Gastroesophageal sphincter (tissue), 4 donors: ENCODE measurements at regions not wholly inside any gene's neighbourhood (a gene's known extent, or its start where the extent isn't known, plus 50 kb on each side); places are given as distances from the start of the nearest gene placed in this dataset.

Experiments used
- ATAC-seq: fragments of 150-250 bp; one replicate; pipeline ENCODE4 v1.9.1; 2016; ENCODE audit warnings: mild to moderate bottlenecking, moderate library complexity
- H3K27ac ChIP-seq, 4 donors: fragments of 200-600 bp; sonication (generic) in 3 of 4; 1 replicate in 3 of 4; 2 replicates in 1 of 4; pipeline ENCODE4 v1.5.1; 2016 to 2019
- H3K27me3 ChIP-seq: fragments of 200-600 bp; sonication (generic); one replicate; pipeline ENCODE4 v1.5.1; 2019
- H3K36me3 ChIP-seq, 2 donors: fragments of 200-600 bp; sonication (generic); one replicate each; pipeline ENCODE4 v1.5.1; 2019; ENCODE audit warnings: control low read depth in 1 of 2
- H3K4me1 ChIP-seq, 3 donors: fragments of 200-600 bp; sonication (generic); 1 replicate in 2 of 3; 2 replicates in 1 of 3; pipeline ENCODE4 v1.5.1; 2016 to 2019; ENCODE audit warnings: control low read depth in 2 of 3
- H3K4me3 ChIP-seq, 2 donors: fragments of 200-600 bp; sonication (generic); one replicate each; pipeline ENCODE4 v1.5.1; 2019; ENCODE audit warnings: mild to moderate bottlenecking in 1 of 2, moderate library complexity in 1 of 2
- H3K9me3 ChIP-seq, 3 donors: fragments of 200-600 bp; sonication (generic); one replicate each; pipeline ENCODE4 v1.5.1; 2017 to 2019; ENCODE audit warnings: control low read depth in 2 of 3
- EP300 ChIP-seq: sonication (generic); formaldehyde crosslinking; IDR thresholded peaks from one replicate; pipeline ENCODE4 v1.6.1; 2017; ENCODE audit warnings: antibody characterized with exemption, mild to moderate bottlenecking
- POLR2A ChIP-seq, 2 donors: fragments of 450-650 bp; IDR thresholded peaks; one replicate each; pipeline ENCODE4 v1.6.1; 2017; ENCODE audit warnings: antibody characterized with exemption in 2 of 2, mild to moderate bottlenecking in 2 of 2, moderate library complexity in 1 of 2
- POLR2AphosphoS5 ChIP-seq: sonication (generic); formaldehyde crosslinking; IDR thresholded peaks from one replicate; pipeline ENCODE4 v1.6.1; 2017; ENCODE audit warnings: antibody characterized with exemption
- WGBS, 2 donors: methylation state at CpG; one replicate each; pipeline ENCODE4 v1.1.5; 2018; ENCODE audit warnings: low coverage in 1 of 2; 5-methylcytosine and 5-hydroxymethylcytosine counted together
- TF ChIP-seq, protein P1 (sequence below), 4 experiments: fragments of 200-600 bp in 2 of 4; fragments of 450-650 bp in 2 of 4; sonication (generic) in 1 of 4; IDR thresholded peaks; one replicate each; pipeline ENCODE4 v1.5.1; 2017 to 2019; ENCODE audit warnings: antibody characterized with exemption in 4 of 4, mild to moderate bottlenecking in 2 of 4, moderate library complexity in 2 of 4

DNA sequence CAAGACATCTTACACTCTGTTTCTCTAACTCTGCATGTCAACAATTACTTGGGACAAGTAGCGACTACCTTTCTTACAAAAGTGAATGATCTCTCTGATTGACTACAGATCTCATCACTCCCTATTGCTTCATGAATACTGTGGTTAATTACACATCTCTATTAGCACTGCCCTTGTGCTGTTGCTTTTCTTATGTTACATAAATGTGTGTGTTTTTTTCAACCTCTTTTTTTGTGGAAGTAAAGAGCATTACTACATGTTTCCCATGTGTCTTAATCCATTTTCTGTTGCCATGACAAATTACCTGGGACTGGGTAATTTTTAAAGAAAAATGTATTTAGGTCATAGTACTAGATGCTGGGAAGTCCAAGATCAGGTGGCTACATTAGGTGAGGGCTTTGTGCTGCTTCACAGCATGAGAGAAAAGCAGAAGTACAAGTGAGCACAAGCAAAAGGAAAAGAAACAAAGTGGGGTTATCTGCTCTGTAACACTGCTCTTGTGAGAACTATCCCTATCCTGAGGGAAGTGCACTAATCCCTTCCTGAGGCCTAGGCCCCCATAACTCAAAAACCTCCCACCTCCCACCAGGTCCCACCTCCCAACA lies 298.2 kb upstream of the SATB1 start:
- Histone ChIP-seq H3K9me3 (no peaks in the 10 kb centered on the region), H3K4me1 (no peaks in the 10 kb centered on the region), H3K27ac (no peak overlapping the region), H3K36me3 (no peaks in the 10 kb centered on the region), H3K27me3 (no peaks in the 10 kb centered on the region), H3K4me3 (no peak overlapping the region)
- TF ChIP-seq, protein P1, sequence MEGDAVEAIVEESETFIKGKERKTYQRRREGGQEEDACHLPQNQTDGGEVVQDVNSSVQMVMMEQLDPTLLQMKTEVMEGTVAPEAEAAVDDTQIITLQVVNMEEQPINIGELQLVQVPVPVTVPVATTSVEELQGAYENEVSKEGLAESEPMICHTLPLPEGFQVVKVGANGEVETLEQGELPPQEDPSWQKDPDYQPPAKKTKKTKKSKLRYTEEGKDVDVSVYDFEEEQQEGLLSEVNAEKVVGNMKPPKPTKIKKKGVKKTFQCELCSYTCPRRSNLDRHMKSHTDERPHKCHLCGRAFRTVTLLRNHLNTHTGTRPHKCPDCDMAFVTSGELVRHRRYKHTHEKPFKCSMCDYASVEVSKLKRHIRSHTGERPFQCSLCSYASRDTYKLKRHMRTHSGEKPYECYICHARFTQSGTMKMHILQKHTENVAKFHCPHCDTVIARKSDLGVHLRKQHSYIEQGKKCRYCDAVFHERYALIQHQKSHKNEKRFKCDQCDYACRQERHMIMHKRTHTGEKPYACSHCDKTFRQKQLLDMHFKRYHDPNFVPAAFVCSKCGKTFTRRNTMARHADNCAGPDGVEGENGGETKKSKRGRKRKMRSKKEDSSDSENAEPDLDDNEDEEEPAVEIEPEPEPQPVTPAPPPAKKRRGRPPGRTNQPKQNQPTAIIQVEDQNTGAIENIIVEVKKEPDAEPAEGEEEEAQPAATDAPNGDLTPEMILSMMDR (IDR thresholded peaks at IDR 0.05) = no peak
- no peak for TF ChIP-seq EP300
- TF ChIP-seq POLR2AphosphoS5 = no peak
- TF ChIP-seq POLR2A (IDR thresholded peaks at IDR 0.05) = no peak
- 92 to 100% methylated on average over 1 of the region's 1 CpG for WGBS, 2 donors
- no peak for ATAC-seq

DNA sequence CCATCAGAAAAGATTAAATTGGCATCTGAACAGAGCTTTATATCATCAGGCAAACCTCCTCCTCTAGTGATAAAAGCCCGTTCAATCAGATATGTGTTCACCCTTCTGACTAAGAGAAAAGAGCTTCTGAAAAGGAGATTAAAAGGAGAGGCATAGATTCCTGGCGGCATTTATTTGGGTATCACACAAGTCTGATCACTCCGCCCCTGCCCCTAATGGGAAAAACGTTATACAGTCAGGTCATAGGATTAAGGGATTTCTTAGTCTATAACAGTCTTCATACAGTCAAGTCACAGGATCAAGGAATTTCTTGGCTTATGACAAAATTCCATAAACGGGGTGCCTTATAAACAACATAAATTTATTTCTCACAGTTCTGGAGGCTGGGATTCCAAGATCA lies 295.4 kb upstream of the SATB1 start:
- H3K4me3 ChIP-seq = no peak overlapping the region

DNA sequence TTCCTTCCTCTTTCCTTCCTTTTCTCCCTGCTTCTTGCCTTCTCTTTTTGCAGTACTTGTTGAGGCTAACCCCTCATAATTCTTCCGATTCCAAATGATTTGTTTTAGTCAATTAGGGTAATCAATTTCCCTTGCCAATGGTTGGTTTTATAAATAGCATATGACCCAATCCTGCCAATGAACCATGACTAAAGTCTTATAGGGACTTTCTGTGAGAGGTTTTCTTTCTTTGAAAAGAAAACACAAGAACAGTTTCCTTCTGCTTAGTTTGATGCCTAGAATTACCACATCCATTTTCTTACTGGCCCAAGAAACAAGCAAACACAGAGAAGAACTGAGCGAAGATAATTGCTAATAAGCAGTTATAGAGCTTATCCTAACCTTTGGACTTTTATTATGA lies 292.5 kb upstream of the SATB1 start:
- TF ChIP-seq, protein P1 (IDR thresholded peaks at IDR 0.05) = no peak
- TF ChIP-seq EP300 (no peak), POLR2AphosphoS5 (no peak), POLR2A (IDR thresholded peaks at IDR 0.05) (no peak)
- H3K9me3 ChIP-seq = no peaks in the 10 kb centered on the region
- H3K27ac ChIP-seq = no peak overlapping the region
- no peak for ATAC-seq
- no peaks in the 10 kb centered on the region for H3K4me1 ChIP-seq
- no peaks in the 10 kb centered on the region for H3K36me3 ChIP-seq
- no peak overlapping the region for H3K4me3 ChIP-seq
- WGBS, 2 donors = 57 to 90% methylated on average over 2 of the region's 2 CpGs
- H3K27me3 ChIP-seq = no peaks in the 10 kb centered on the region

More for the DNA sequence above, 295.4 kb upstream of the SATB1 start:
- H3K36me3 ChIP-seq = no peaks in the 10 kb centered on the region
- H3K27ac ChIP-seq = no peak overlapping the region
- no peak for ATAC-seq
- H3K9me3 ChIP-seq = no peaks in the 10 kb centered on the region
- TF ChIP-seq POLR2A (IDR thresholded peaks at IDR 0.05) (no peak), EP300 (no peak), POLR2AphosphoS5 (no peak)
- TF ChIP-seq, protein P1 (IDR thresholded peaks at IDR 0.05) = no peak
- H3K4me1 ChIP-seq = no peaks in the 10 kb centered on the region
- 44 to 72% methylated on average over 5 of the region's 5 CpGs for WGBS, 2 donors
- no peaks in the 10 kb centered on the region for H3K27me3 ChIP-seq

DNA sequence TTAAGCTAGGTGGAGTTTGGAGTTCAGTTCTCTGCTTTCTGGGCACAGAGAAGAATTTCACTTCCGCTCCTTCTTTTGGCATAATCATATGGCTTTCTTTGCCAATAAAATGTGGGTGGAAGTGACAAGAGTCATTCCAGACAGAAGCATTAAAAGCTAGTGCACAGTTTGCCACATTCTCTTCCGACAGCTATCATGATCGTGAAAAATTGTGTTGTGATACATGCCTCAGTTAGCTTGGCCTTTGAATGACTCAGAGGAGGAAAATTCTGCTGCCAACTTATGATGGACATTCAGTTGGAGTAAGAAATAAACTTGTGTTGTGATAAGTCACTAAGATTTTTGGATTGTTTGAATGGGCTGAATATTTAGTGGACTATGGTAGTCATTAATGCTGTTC lies 291.7 kb upstream of the SATB1 start:
- TF ChIP-seq, protein P1 (IDR thresholded peaks at IDR 0.05) = no peak
- TF ChIP-seq POLR2A (IDR thresholded peaks at IDR 0.05) = no peak
- no peak for TF ChIP-seq EP300
- no peak for TF ChIP-seq POLR2AphosphoS5
- no peak overlapping the region for H3K27ac ChIP-seq
- H3K4me3 ChIP-seq = no peak overlapping the region
- H3K9me3 ChIP-seq = no peaks in the 10 kb centered on the region
- H3K36me3 ChIP-seq = no peaks in the 10 kb centered on the region
- no peak for ATAC-seq
- 74 to 88% methylated on average over 3 of the region's 3 CpGs for WGBS, 2 donors
- H3K4me1 ChIP-seq = no peaks in the 10 kb centered on the region
- no peaks in the 10 kb centered on the region for H3K27me3 ChIP-seq

DNA sequence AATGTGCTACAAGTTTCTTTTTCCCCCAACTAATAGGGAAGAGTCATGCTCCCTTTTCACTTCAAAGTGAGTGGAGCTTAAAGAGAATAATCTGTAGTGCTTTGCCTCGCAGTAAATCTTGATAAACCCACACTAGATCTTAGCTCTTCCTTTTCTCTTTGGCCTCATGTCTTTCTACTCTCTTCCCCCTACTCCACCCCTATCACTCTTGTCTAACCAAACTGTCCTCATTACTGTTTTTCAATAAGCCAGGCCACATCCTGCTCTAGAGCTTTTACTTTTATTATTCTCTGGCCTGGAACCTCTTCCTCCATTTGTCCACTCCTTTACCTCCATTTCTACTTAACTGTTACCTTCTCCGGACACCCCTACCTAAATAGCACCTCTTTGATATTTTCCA lies 291.0 kb upstream of the SATB1 start:
- Histone ChIP-seq H3K27ac (no peak overlapping the region), H3K4me1 (no peaks in the 10 kb centered on the region), H3K4me3 (no peak overlapping the region), H3K27me3 (no peaks in the 10 kb centered on the region), H3K36me3 (no peaks in the 10 kb centered on the region), H3K9me3 (no peaks in the 10 kb centered on the region)
- ATAC-seq = no peak
- TF ChIP-seq EP300 = no peak
- TF ChIP-seq POLR2A (IDR thresholded peaks at IDR 0.05) = no peak
- TF ChIP-seq, protein P1 (IDR thresholded peaks at IDR 0.05) = no peak
- no peak for TF ChIP-seq POLR2AphosphoS5
- WGBS, 2 donors = 70 to 75% methylated on average over 2 of the region's 2 CpGs
